AML-193 (cell line): ENCODE measurements at regions not wholly inside any gene's neighbourhood (a gene's known extent, or its start where the extent isn't known, plus 50 kb on each side); places are given as distances from the start of the nearest gene placed in this dataset.

Source experiments
- DNase-seq, 2 experiments: peaks; one replicate each; lab custom pipeline; 2025; lab: John Stamatoyannopoulos, UW

DNA sequence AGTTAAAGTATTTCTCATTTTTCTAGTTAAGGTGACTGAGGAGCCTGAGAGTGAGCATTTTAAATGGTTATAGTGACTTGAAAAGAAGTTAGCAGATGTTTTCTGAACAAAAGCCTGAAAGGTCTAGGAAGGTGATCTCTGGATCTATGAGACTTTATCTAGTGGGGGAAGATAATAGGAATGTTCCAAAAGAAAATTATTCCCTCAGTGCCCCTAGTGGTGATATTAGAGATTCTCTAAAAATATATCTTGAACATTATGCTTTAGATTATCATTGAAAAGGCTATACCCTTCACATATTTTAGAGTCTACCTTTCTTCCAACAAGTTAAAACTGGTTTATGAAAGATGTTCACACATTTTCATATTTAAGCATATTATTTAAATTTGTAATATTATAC lies 69.0 kb upstream of the SPANXN1 start:
- no peak for DNase-seq

DNA sequence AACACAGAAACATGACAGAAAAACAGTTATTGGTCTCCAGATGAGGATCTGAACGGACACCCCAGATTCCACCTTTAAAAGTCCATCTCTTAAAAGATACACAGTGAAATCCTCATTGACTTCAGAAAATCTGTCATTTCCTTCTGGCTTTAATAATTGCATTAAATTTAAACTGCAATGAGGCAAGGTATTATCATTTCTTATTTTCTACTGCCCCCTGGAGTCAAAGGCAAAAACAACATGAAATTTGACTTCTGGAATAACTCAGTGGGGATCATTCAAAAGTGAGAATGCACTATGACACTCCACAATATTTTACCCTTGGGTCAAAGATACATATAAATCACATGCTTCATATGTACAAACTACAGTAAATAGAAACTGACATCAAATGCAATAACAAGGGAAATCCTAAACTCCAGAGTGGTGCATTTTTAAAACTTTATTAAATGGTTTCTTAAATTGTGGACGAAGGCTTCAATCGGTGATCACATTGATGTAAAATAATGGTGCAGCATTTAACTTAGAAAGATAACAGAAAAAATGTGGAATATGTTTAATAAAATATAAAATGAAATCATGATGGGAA lies 56.4 kb upstream of the SPANXN1 start:
- DNase-seq: peak in 1 of 2 experiments; percentile 1
